Suprapubic skin (tissue), 4 donors: ENCODE measurements at regions not wholly inside any gene's neighbourhood (a gene's known extent, or its start where the extent isn't known, plus 50 kb on each side); places are given as distances from the start of the nearest gene placed in this dataset.

Experiments
- DNase-seq, 2 donors: peaks; one replicate each; pipeline ENCODE4 v3.0.0-alpha.2; 2019; ENCODE audit warnings: low spot score in 2 of 2
- H3K27ac ChIP-seq: fragments of 200-600 bp; sonication (generic); one replicate; pipeline ENCODE4 v1.5.1; 2019
- H3K27me3 ChIP-seq: fragments of 200-600 bp; sonication (generic); one replicate; pipeline ENCODE4 v1.5.1; 2019
- H3K36me3 ChIP-seq: fragments of 200-600 bp; sonication (generic); one replicate; pipeline ENCODE4 v1.5.1; 2019
- H3K4me1 ChIP-seq: fragments of 200-600 bp; sonication (generic); one replicate; pipeline ENCODE4 v1.5.1; 2019
- H3K4me3 ChIP-seq: fragments of 200-600 bp; sonication (generic); one replicate; pipeline ENCODE4 v1.5.1; 2019; ENCODE audit warnings: mild to moderate bottlenecking
- H3K9me3 ChIP-seq: fragments of 200-600 bp; sonication (generic); one replicate; pipeline ENCODE4 v1.5.1; 2019
- EP300 ChIP-seq: sonication (generic); formaldehyde crosslinking; IDR thresholded peaks from one replicate; pipeline ENCODE4 v1.6.1; 2017; ENCODE audit warnings: antibody characterized with exemption
- POLR2A ChIP-seq, 2 donors: fragments of 450-650 bp; IDR thresholded peaks; one replicate each; pipeline ENCODE4 v1.6.1; 2017; ENCODE audit warnings: antibody characterized with exemption in 2 of 2, mild to moderate bottlenecking in 2 of 2, moderate library complexity in 2 of 2
- POLR2AphosphoS5 ChIP-seq, 3 donors: sonication (generic); formaldehyde crosslinking; IDR thresholded peaks; one replicate each; pipeline ENCODE4 v1.6.1; 2017; ENCODE audit warnings: antibody characterized with exemption in 3 of 3
- WGBS: methylation state at CpG from one replicate; pipeline ENCODE4 v1.1.5; 2018; 5-methylcytosine and 5-hydroxymethylcytosine counted together
- TF ChIP-seq, protein P1 (sequence below), 2 donors: fragments of 200-600 bp in 1 of 2; fragments of 450-650 bp in 1 of 2; sonication (generic) in 1 of 2; IDR thresholded peaks; one replicate each; pipeline ENCODE4 v1.5.1; 2016 to 2019; ENCODE audit warnings: antibody characterized with exemption in 2 of 2, mild to moderate bottlenecking in 1 of 2, moderate library complexity in 1 of 2

DNA sequence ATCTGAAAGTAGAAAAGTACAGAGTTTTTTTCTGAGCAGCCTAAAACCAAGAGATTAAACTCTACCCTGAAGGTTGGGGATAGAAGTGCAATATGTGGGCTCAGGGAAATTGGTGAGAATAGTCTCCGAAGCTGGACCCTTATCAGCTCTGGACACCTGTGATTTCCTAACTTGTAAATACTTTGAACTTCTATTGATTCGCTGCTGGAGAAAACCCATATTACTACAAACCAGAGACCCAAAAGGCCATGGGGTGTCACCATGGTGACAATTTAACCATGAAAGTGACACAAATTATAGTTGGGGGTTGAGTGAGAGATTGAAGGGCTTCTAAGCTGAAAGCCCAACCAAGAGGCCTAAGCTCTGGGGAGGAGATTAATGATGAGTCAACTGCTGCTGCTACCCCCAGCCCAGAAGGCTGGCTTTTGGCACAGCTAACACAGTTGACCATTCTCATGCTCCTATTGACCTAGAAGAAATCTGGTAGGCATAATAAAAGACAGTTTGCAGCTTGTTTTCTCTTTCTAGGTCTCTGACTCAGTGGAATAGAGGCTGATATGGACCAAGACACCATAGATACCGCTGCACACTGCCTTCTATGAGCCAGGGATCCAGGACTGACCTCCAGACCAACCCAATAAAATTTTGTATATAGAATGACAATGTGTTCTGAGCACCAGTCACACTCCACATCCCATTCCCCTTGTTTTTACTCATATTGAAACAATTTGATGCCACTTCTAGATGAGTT is 131.9 kb upstream of the FNDC3A start:
- 93% methylated on average over 3 of the region's 3 CpGs for WGBS
- DNase-seq = no peak
- Histone ChIP-seq H3K9me3 (no peaks in the 10 kb centered on the region), H3K27ac (no peak overlapping the region), H3K36me3 (no peaks in the 10 kb centered on the region), H3K4me1 (no peaks in the 10 kb centered on the region), H3K4me3 (no peak overlapping the region), H3K27me3 (no peaks in the 10 kb centered on the region)
- TF ChIP-seq POLR2AphosphoS5 (IDR thresholded peaks at IDR 0.05) = no peak
- TF ChIP-seq, protein P1, sequence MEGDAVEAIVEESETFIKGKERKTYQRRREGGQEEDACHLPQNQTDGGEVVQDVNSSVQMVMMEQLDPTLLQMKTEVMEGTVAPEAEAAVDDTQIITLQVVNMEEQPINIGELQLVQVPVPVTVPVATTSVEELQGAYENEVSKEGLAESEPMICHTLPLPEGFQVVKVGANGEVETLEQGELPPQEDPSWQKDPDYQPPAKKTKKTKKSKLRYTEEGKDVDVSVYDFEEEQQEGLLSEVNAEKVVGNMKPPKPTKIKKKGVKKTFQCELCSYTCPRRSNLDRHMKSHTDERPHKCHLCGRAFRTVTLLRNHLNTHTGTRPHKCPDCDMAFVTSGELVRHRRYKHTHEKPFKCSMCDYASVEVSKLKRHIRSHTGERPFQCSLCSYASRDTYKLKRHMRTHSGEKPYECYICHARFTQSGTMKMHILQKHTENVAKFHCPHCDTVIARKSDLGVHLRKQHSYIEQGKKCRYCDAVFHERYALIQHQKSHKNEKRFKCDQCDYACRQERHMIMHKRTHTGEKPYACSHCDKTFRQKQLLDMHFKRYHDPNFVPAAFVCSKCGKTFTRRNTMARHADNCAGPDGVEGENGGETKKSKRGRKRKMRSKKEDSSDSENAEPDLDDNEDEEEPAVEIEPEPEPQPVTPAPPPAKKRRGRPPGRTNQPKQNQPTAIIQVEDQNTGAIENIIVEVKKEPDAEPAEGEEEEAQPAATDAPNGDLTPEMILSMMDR (IDR thresholded peaks at IDR 0.05) = no peak
- TF ChIP-seq EP300 = no peak
- TF ChIP-seq POLR2A (IDR thresholded peaks at IDR 0.05) = no peak

DNA sequence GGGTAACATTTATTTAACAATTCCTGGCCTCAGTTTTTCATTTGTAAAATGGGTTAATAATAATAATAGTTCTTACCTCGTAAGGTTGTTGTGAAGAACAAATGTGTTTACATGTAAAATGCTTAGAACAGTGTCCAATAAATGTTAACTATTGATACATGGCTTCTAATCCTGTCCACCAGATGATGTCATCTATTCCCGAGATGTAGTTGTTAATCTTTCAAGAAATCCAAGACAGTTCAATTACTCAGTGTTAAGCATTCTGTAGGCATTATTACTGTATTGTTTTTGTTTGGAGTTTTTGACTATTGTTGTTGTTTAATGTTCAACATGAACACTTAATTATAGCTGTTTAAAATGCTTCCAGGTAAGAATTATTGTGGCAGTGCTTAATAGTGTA is 131.0 kb upstream of the FNDC3A start:
- TF ChIP-seq POLR2AphosphoS5 (IDR thresholded peaks at IDR 0.05) (no peak), POLR2A (IDR thresholded peaks at IDR 0.05) (no peak), EP300 (no peak)
- TF ChIP-seq, protein P1 (IDR thresholded peaks at IDR 0.05) = no peak
- Histone ChIP-seq H3K27ac (no peak overlapping the region), H3K4me3 (no peak overlapping the region), H3K9me3 (no peaks in the 10 kb centered on the region), H3K27me3 (no peaks in the 10 kb centered on the region), H3K36me3 (no peaks in the 10 kb centered on the region), H3K4me1 (no peaks in the 10 kb centered on the region)
- 83% methylated on average over 2 of the region's 2 CpGs for WGBS
- no peak for DNase-seq

DNA sequence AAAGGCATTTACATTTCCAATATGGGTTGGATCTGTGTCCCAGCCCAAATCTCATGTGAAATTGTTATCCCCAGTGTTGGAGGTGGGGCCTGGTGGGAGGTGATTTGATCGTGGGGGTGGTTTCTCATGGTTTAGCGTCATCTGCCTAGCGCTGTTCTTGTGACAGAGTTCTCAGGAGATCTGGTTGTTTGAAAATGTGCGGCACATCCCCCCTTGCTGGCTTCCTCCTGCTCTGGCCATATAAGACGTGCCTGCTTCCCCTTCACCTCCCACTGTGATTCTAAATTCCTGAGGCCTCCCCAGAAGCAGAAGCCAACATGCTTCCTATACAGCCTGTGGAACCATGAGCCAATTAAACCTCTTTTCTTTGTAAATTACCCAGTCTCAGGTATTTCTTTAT is 126.2 kb upstream of the FNDC3A start:
- no peaks in the 10 kb centered on the region for H3K36me3 ChIP-seq
- TF ChIP-seq POLR2A (IDR thresholded peaks at IDR 0.05) (no peak), EP300 (no peak), POLR2AphosphoS5 (IDR thresholded peaks at IDR 0.05) (no peak)
- TF ChIP-seq, protein P1 (IDR thresholded peaks at IDR 0.05) = no peak
- H3K9me3 ChIP-seq = no peaks in the 10 kb centered on the region
- no peak overlapping the region for H3K4me3 ChIP-seq
- no peak overlapping the region for H3K27ac ChIP-seq
- H3K27me3 ChIP-seq = no peaks in the 10 kb centered on the region
- H3K4me1 ChIP-seq = no peaks in the 10 kb centered on the region
- WGBS = 65% methylated on average over 5 of the region's 5 CpGs
- DNase-seq = no peak

DNA sequence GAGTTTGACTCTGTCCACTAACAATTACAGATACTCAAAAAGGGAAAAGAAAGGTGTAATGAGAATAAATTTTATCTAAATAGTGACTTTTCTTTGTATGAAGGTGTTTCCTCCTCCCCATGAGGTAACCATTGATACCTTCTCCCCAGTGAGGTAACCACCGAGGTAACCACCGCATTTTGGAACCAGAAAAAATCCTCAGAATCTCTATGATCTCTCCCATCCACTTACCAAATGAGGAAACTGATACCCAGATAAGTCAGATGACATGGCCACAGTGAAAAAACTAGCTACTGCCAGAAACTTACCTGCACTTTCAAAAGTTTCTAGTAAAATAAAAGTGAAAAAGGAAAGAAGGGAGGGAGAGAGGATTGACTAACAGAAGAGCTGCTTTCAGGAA is 124.0 kb upstream of the FNDC3A start:
- 83% methylated on average over 2 of the region's 2 CpGs for WGBS
- no peaks in the 10 kb centered on the region for H3K27me3 ChIP-seq
- no peaks in the 10 kb centered on the region for H3K36me3 ChIP-seq
- H3K9me3 ChIP-seq = no peaks in the 10 kb centered on the region
- no peak overlapping the region for H3K4me3 ChIP-seq
- no peak for TF ChIP-seq POLR2AphosphoS5 (IDR thresholded peaks at IDR 0.05)
- no peak for TF ChIP-seq EP300
- no peak for TF ChIP-seq POLR2A (IDR thresholded peaks at IDR 0.05)
- TF ChIP-seq, protein P1 (IDR thresholded peaks at IDR 0.05) = no peak
- H3K27ac ChIP-seq = no peak overlapping the region
- no peak for DNase-seq
- H3K4me1 ChIP-seq = no peaks in the 10 kb centered on the region

DNA sequence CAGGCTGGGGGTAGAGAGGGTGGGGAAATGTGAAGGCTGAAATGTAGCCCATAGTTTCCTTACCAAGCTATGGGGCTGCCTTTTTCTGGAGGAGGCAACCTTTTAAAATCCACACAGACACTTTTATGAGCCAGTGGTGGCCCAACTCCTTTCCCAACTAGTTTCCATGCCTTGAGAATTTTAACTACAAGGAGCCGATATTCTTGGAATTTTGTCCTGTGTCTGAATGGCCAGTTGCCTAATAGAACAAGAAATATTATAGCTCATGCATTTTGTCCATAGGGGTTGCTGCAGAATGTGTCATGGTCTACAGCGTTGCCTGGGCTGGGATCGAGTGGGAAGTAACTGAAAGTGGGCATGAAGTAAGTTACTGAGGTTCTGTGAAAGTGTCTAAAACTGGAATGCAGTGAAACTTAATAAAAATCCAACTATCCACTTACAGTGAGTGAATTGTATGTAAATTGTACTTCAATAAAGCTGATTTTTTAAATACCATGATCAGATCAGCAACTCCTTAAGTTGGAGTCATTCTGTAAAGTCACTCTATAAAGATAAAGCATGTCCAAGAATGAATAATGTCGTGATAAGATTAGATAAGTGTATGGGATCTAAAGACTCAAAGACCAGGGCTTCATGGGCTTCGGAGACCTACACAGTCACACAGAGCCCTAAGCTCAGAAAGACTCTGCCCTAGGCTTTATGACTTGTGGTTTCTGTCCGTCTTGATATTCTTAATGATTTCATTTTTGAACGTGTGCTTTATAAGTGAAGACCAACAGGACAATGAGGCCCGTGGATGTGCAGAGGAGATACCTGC is 122.6 kb upstream of the FNDC3A start:
- no peaks in the 10 kb centered on the region for H3K27me3 ChIP-seq
- H3K36me3 ChIP-seq = no peaks in the 10 kb centered on the region
- TF ChIP-seq, protein P1 (IDR thresholded peaks at IDR 0.05) = no peak
- TF ChIP-seq POLR2AphosphoS5 (IDR thresholded peaks at IDR 0.05) = no peak
- TF ChIP-seq POLR2A (IDR thresholded peaks at IDR 0.05) = no peak
- TF ChIP-seq EP300 = no peak
- DNase-seq = no peak
- no peaks in the 10 kb centered on the region for H3K4me1 ChIP-seq
- H3K4me3 ChIP-seq = no peak overlapping the region
- WGBS = 78% methylated on average over 8 of the region's 8 CpGs
- no peak overlapping the region for H3K27ac ChIP-seq
- no peaks in the 10 kb centered on the region for H3K9me3 ChIP-seq
